Cardiac muscle cell (in vitro differentiated cells and primary cell): ENCODE measurements at regions not wholly inside any gene's neighbourhood (a gene's known extent, or its start where the extent isn't known, plus 50 kb on each side); places are given as distances from the start of the nearest gene placed in this dataset.
A peak's percentile ranks its signal among the peaks of the same experiment; 100 is the strongest.
"Not testable (repeated sequence)": the region's sequence is repeated elsewhere in the genome, so short reads cannot be mapped to it uniquely, and the experiment has no call there.

Experiments
- DNase-seq, 2 donors: peaks; one replicate each; pipeline versions ENCODE4 v3.0.0 to v3.0.0-alpha.2; 2010 to 2017; ENCODE audit warnings: low read depth in 1 of 2, low spot score in 1 of 2
- H3K27ac ChIP-seq: fragments of 200-600 bp; sonication (generic); 2 replicates; pipeline ENCODE4 v1.5.1; 2016
- H3K27me3 ChIP-seq: fragments of 200-600 bp; sonication (generic); 2 replicates; pipeline ENCODE4 v1.6.0; 2016; ENCODE audit warnings: control low read depth
- H3K36me3 ChIP-seq: fragments of 200-600 bp; sonication (generic); 2 replicates; pipeline ENCODE4 v1.5.1; 2016; ENCODE audit warnings: control low read depth
- H3K4me1 ChIP-seq: fragments of 200-600 bp; sonication (generic); 2 replicates; pipeline ENCODE4 v1.8.1; 2017; ENCODE audit warnings: low read depth, mild to moderate bottlenecking, mixed run types
- H3K4me3 ChIP-seq: fragments of 200-600 bp; sonication (generic); 2 replicates; pipeline ENCODE4 v1.5.1; 2016; ENCODE audit warnings: mild to moderate bottlenecking
- H3K9me3 ChIP-seq: fragments of 200-600 bp; sonication (generic); 2 replicates; pipeline ENCODE4 v1.5.1; 2017; ENCODE audit warnings: low read depth, mild to moderate bottlenecking, control low read depth
- CTCF ChIP-seq: IDR thresholded peaks from 2 replicates; pipeline ENCODE4 v1.5.1; 2012; ENCODE audit warnings: low read depth, mild to moderate bottlenecking, low read length

GRCh38 chr2:65749545-65749944, 317.1 kb upstream of the SPRED2 start:
- no peaks in the 10 kb centered on the region for H3K27me3 ChIP-seq
- H3K4me1 ChIP-seq = no peaks in the 10 kb centered on the region
- DNase-seq = peak in 1 of 2 donors; percentile 1
- no peak overlapping the region for H3K4me3 ChIP-seq
- TF ChIP-seq CTCF = no peak
- no peaks in the 10 kb centered on the region for H3K36me3 ChIP-seq
- no peak overlapping the region for H3K27ac ChIP-seq
- no peaks in the 10 kb centered on the region for H3K9me3 ChIP-seq

- H3K4me3 ChIP-seq, H3K9me3 ChIP-seq, H3K27me3 ChIP-seq, DNase-seq, H3K4me1 ChIP-seq, H3K27ac ChIP-seq, H3K36me3 ChIP-seq: not testable (repeated sequence)
These were observed 315.5 kb upstream of the SPRED2 start for GRCh38 chr2:65747875-65748274.

GRCh38 chr2:65746931-65747675, 314.7 kb upstream of the SPRED2 start:
- TF ChIP-seq CTCF = no peak
- Histone ChIP-seq H3K4me1 (no peaks in the 10 kb centered on the region), H3K27me3 (no peaks in the 10 kb centered on the region), H3K9me3 (no peaks in the 10 kb centered on the region), H3K4me3 (no peak overlapping the region), H3K27ac (no peak overlapping the region), H3K36me3 (no peaks in the 10 kb centered on the region)
- peak; percentile 7 to 8 for DNase-seq

GRCh38 chr2:65744477-65745200, 312.2 kb upstream of the SPRED2 start:
- Histone ChIP-seq H3K27me3 (no peaks in the 10 kb centered on the region), H3K27ac (no peak overlapping the region)

GRCh38 chr2:65742977-65743376, 310.6 kb upstream of the SPRED2 start:
- H3K4me3 ChIP-seq = no peak overlapping the region
- TF ChIP-seq CTCF = no peak
- H3K27me3 ChIP-seq = no peaks in the 10 kb centered on the region
- no peaks in the 10 kb centered on the region for H3K36me3 ChIP-seq
- no peak overlapping the region for H3K27ac ChIP-seq
- H3K9me3 ChIP-seq = no peaks in the 10 kb centered on the region
- no peaks in the 10 kb centered on the region for H3K4me1 ChIP-seq
- no peak for DNase-seq

More at GRCh38 chr2:65744477-65745200, 312.2 kb upstream of the SPRED2 start:
- no peak for DNase-seq
- Histone ChIP-seq H3K9me3 (no peaks in the 10 kb centered on the region), H3K36me3 (no peaks in the 10 kb centered on the region), H3K4me1 (no peaks in the 10 kb centered on the region), H3K4me3 (no peak overlapping the region)
- TF ChIP-seq CTCF = no peak

GRCh38 chr2:65739927-65740326, 307.5 kb upstream of the SPRED2 start:
- Histone ChIP-seq H3K4me3 (no peak overlapping the region), H3K27ac (no peak overlapping the region), H3K36me3 (no peaks in the 10 kb centered on the region), H3K9me3 (no peaks in the 10 kb centered on the region), H3K27me3 (no peaks in the 10 kb centered on the region), H3K4me1 (no peaks in the 10 kb centered on the region)
- no peak for DNase-seq
- no peak for TF ChIP-seq CTCF
